Esophagus muscularis mucosa (tissue), 3 donors: ENCODE measurements at regions not wholly inside any gene's neighbourhood (a gene's known extent, or its start where the extent isn't known, plus 50 kb on each side); places are given as distances from the start of the nearest gene placed in this dataset.

Experiments used
- CTCF ChIP-seq, 3 experiments: fragments of 200-600 bp in 2 of 3; fragments of 450-650 bp in 1 of 3; sonication (generic) in 2 of 3; IDR thresholded peaks; one replicate each; pipeline ENCODE4 v1.5.1; 2017 to 2019; ENCODE audit warnings: antibody characterized with exemption in 3 of 3, mild to moderate bottlenecking in 2 of 3, moderate library complexity in 1 of 3
- POLR2A ChIP-seq: fragments of 450-650 bp; IDR thresholded peaks from one replicate; pipeline ENCODE4 v1.6.1; 2017; ENCODE audit warnings: antibody characterized with exemption, moderate library complexity, mild to moderate bottlenecking, low read depth
- POLR2AphosphoS5 ChIP-seq, 2 donors: sonication (generic); formaldehyde crosslinking; IDR thresholded peaks; one replicate each; pipeline ENCODE4 v1.6.1; 2017; ENCODE audit warnings: antibody characterized with exemption in 2 of 2

- TF ChIP-seq POLR2AphosphoS5 (IDR thresholded peaks at IDR 0.05) (no peak), POLR2A (no peak), CTCF (IDR thresholded peaks at IDR 0.05) (no peak)
Observed at GRCh38 chr9:91004484-91004883, 202.9 kb downstream of the SYK start.
